HFFc6 (cell line): ENCODE measurements at regions not wholly inside any gene's neighbourhood (a gene's known extent, or its start where the extent isn't known, plus 50 kb on each side); places are given as distances from the start of the nearest gene placed in this dataset.

Source experiments
- DNase-seq: peaks from one replicate; pipeline ENCODE4 v3.0.0-alpha.2; 2018
- H3K27ac Mint-ChIP-seq: 2 replicates; pipeline ENCODE4 v1.8.0; 2020; ENCODE audit warnings: mild to moderate bottlenecking, mixed read lengths
- H3K27me3 Mint-ChIP-seq: 2 replicates; pipeline ENCODE4 v1.8.0; 2021; ENCODE audit warnings: mild to moderate bottlenecking, moderate library complexity, mixed read lengths; ENCODE audit not compliant: insufficient read depth
- H3K36me3 Mint-ChIP-seq: 2 replicates; pipeline ENCODE4 v1.8.0; 2021; ENCODE audit warnings: low read depth, mixed read lengths
- H3K4me1 Mint-ChIP-seq: 2 replicates; pipeline ENCODE4 v1.8.0; 2020; ENCODE audit warnings: low read depth, mixed read lengths
- H3K4me3 Mint-ChIP-seq: 2 replicates; pipeline ENCODE4 v1.8.0; 2020; ENCODE audit warnings: mild to moderate bottlenecking, moderate library complexity, mixed read lengths
- H3K9me3 Mint-ChIP-seq: 2 replicates; pipeline ENCODE4 v1.8.0; 2020; ENCODE audit warnings: mild to moderate bottlenecking, mixed read lengths
- CTCF ChIP-seq: fragments of 200-600 bp; sonication (generic); IDR thresholded peaks from 2 replicates; pipeline ENCODE4 v1.5.0; 2021; ENCODE audit warnings: antibody characterized with exemption, mild to moderate bottlenecking

GRCh38 chr16:76824791-76825190 lies 366.2 kb upstream of the MON1B start:
- DNase-seq = no peak
- Mint-ChIP-seq H3K9me3 (peaks cover 58% of the 10 kb centered on the region), H3K36me3 (no peaks in the 10 kb centered on the region; the same call in 1 of the 2 replicates), H3K4me1 (no peaks in the 10 kb centered on the region), H3K27me3 (no peaks in the 10 kb centered on the region; the same call in 1 of the 2 replicates), H3K27ac (no peak overlapping the region), H3K4me3 (no peak overlapping the region)
- TF ChIP-seq CTCF = no peak

GRCh38 chr16:76835339-76835738 lies 355.7 kb upstream of the MON1B start:
- Mint-ChIP-seq H3K4me3 (no peak overlapping the region), H3K27ac (no peak overlapping the region), H3K9me3 (peaks cover 54% of the 10 kb centered on the region), H3K27me3 (peaks cover 1% of the 10 kb centered on the region; the same call in 1 of the 2 replicates), H3K4me1 (no peaks in the 10 kb centered on the region), H3K36me3 (no peaks in the 10 kb centered on the region)
- no peak for TF ChIP-seq CTCF
- no peak for DNase-seq

- Mint-ChIP-seq H3K4me3 (no peak overlapping the region), H3K36me3 (no peaks in the 10 kb centered on the region), H3K27me3 (peaks cover 1% of the 10 kb centered on the region; the same call in 1 of the 2 replicates), H3K27ac (no peak overlapping the region), H3K4me1 (no peaks in the 10 kb centered on the region), H3K9me3 (peaks cover 49% of the 10 kb centered on the region)
- DNase-seq = no peak
- TF ChIP-seq CTCF = no peak
Observed at GRCh38 chr16:76835779-76836300, 355.1 kb upstream of the MON1B start.

- no peak for DNase-seq
- H3K4me3 Mint-ChIP-seq = no peak overlapping the region
- no peaks in the 10 kb centered on the region for H3K4me1 Mint-ChIP-seq
- H3K9me3 Mint-ChIP-seq = peaks cover 38% of the 10 kb centered on the region
- H3K36me3 Mint-ChIP-seq = peaks cover under 1% of the 10 kb centered on the region; the same call in 1 of the 2 replicates
- H3K27me3 Mint-ChIP-seq = peaks cover 1% of the 10 kb centered on the region; the same call in 1 of the 2 replicates
- TF ChIP-seq CTCF = no peak
- no peak overlapping the region for H3K27ac Mint-ChIP-seq
Observed at GRCh38 chr16:76837872-76838271, 353.1 kb upstream of the MON1B start.

GRCh38 chr16:76854234-76854633 lies 336.8 kb upstream of the MON1B start:
- Mint-ChIP-seq H3K4me3 (no peak overlapping the region), H3K36me3 (no peaks in the 10 kb centered on the region), H3K9me3 (peaks cover 58% of the 10 kb centered on the region), H3K4me1 (no peaks in the 10 kb centered on the region), H3K27me3 (no peaks in the 10 kb centered on the region; the same call in 1 of the 2 replicates), H3K27ac (no peak overlapping the region)
- DNase-seq = no peak
- TF ChIP-seq CTCF = no peak
